ENCODE measurements at regions not wholly inside any gene's neighbourhood (a gene's known extent, or its start where the extent isn't known, plus 50 kb on each side); places are given as distances from the start of the nearest gene placed in this dataset.
"Not testable (repeated sequence)": the region's sequence is repeated elsewhere in the genome, so short reads cannot be mapped to it uniquely, and the experiment has no call there.

DNA sequence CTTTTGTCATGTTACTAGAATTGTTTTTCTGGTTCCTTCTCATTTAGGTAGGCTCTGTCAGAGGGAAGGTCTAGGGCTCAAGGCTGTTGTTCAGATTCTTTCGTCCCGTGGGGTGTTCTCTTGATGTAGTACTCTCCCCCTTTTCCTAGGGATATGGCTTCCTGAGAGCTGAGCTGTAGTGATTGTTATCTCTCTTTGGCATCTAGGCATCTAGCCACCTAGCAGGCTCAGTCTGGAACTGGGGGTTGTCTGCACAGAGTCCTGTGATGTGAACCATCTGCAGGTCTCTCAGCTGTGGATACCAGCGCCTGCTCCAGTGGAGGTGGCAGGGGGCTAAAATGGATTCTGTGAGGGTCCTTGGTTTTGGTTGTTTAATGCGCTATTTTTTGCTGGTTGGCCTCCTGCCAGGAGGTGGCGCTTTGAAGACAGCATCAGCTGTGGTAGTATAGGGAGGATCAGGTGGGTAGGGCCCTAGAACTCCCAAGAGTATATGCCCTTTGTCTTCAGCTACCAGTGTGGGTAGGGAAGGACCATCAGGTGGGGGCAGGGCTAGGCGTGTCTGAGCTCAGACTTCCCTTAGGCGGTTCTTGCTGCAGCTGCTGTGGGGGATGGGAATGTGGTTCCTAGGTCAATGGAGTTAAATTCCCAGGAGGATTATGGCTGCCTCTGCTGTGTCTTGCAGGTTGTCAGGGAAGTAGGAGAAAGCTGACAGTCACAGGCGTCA lies 78.1 kb upstream of the RAB40AL start:
- TF ChIP-seq EZH2 (IDR thresholded peaks at IDR 0.05; ENCODE audit: borderline replicate concordance, low read length), result not testable (repeated sequence)
- TF ChIP-seq, protein P1, sequence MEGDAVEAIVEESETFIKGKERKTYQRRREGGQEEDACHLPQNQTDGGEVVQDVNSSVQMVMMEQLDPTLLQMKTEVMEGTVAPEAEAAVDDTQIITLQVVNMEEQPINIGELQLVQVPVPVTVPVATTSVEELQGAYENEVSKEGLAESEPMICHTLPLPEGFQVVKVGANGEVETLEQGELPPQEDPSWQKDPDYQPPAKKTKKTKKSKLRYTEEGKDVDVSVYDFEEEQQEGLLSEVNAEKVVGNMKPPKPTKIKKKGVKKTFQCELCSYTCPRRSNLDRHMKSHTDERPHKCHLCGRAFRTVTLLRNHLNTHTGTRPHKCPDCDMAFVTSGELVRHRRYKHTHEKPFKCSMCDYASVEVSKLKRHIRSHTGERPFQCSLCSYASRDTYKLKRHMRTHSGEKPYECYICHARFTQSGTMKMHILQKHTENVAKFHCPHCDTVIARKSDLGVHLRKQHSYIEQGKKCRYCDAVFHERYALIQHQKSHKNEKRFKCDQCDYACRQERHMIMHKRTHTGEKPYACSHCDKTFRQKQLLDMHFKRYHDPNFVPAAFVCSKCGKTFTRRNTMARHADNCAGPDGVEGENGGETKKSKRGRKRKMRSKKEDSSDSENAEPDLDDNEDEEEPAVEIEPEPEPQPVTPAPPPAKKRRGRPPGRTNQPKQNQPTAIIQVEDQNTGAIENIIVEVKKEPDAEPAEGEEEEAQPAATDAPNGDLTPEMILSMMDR (conservative IDR thresholded peaks at IDR 0.05 in 1 of 2, IDR thresholded peaks at IDR 0.05 in 1 of 2; ENCODE audit: extremely low read depth in 1 of 2, insufficient read depth in 1 of 2, low read depth in 1 of 2, low read length in 2 of 2), result not testable (repeated sequence)
